Panc1 (cell line): ENCODE measurements at regions not wholly inside any gene's neighbourhood (a gene's known extent, or its start where the extent isn't known, plus 50 kb on each side); places are given as distances from the start of the nearest gene placed in this dataset.

Experiments
- ATAC-seq: fragments of 200-7000 bp; cut with Tn5 transposase; 2 replicates; pipeline ENCODE4 v1.9.1; 2020; ENCODE audit warnings: mild to moderate bottlenecking, moderate library complexity
- BruUV-seq: library from RNA; stranded (reverse); fragments of 400-500 nt; replicated peaks from 2 replicates; lab custom pipeline; 2021; lab: Mats Ljungman, UMichigan
- CTCF ChIA-PET: fragments of 300-600 bp; sonication (Branson Sonifier 250); formaldehyde crosslinking; loops from one replicate; lab custom pipeline; 2022; ENCODE audit warnings: antibody characterized with exemption; lab: Charles Lee
- POLR2A ChIA-PET: fragments of 300-600 bp; sonication (Branson Sonifier 250); formaldehyde crosslinking; loops from one replicate; lab custom pipeline; 2022; ENCODE audit warnings: antibody characterized with exemption; lab: Charles Lee
- DNase-seq: peaks from one replicate; pipeline ENCODE4 v3.0.0-alpha.2; 2010; ENCODE audit warnings: low read depth, low spot score
- H3K27ac ChIP-seq: 2 replicates; pipeline ENCODE4 v1.5.1; 2011; ENCODE audit warnings: mild to moderate bottlenecking, low read length, inconsistent platforms
- H3K27me3 ChIP-seq: fragments of 200-500 bp; sonication (Bioruptor generic); 2 replicates; pipeline ENCODE4 v1.6.0; 2014; ENCODE audit warnings: low read length, inconsistent platforms; ENCODE audit not compliant: control insufficient read depth, insufficient read depth
- H3K36me3 ChIP-seq: fragments of 200-500 bp; sonication (Bioruptor generic); 2 replicates; pipeline ENCODE4 v1.5.1; 2014; ENCODE audit warnings: inconsistent platforms, mild to moderate bottlenecking, low read length, moderate library complexity; ENCODE audit not compliant: control insufficient read depth, insufficient read depth
- H3K4me1 ChIP-seq: 2 replicates; pipeline ENCODE4 v1.5.1; 2011; ENCODE audit warnings: inconsistent platforms, mild to moderate bottlenecking, low read length, moderate library complexity; ENCODE audit not compliant: control insufficient read depth, insufficient read depth
- H3K4me3 ChIP-seq, 2 experiments: 2 replicates each; pipeline ENCODE4 v1.5.1; 2011 to 2012; ENCODE audit warnings: low read depth in 2 of 2, low read length in 2 of 2, mild to moderate bottlenecking in 2 of 2, inconsistent platforms in 1 of 2, moderate library complexity in 1 of 2
- H3K9me3 ChIP-seq: fragments of 200-500 bp; sonication (Bioruptor generic); 2 replicates; pipeline ENCODE4 v1.5.1; 2014; ENCODE audit warnings: low read depth, mild to moderate bottlenecking, inconsistent platforms, low read length, moderate library complexity; ENCODE audit not compliant: control insufficient read depth, insufficient read depth
- CTCF ChIP-seq: fragments of 450-650 bp; IDR thresholded peaks from 2 replicates; pipeline ENCODE4 v1.5.1; 2017; ENCODE audit warnings: mild to moderate bottlenecking
- POLR2AphosphoS5 ChIP-seq: IDR thresholded peaks from 2 replicates; pipeline ENCODE4 v1.6.1; 2012; ENCODE audit warnings: mild to moderate bottlenecking, low read depth, low read length, moderate library complexity
- REST ChIP-seq, 2 experiments: IDR thresholded peaks; 2 replicates each; pipeline ENCODE4 v1.6.1; 2011 to 2012; ENCODE audit warnings: low read depth in 2 of 2, control low read depth in 1 of 2, low read length in 1 of 2, mild to moderate bottlenecking in 1 of 2, moderate library complexity in 1 of 2; ENCODE audit not compliant: insufficient read depth in 1 of 2
- SIN3A ChIP-seq: IDR thresholded peaks from 2 replicates; pipeline ENCODE4 v1.6.1; 2012; ENCODE audit warnings: low read depth, mild to moderate bottlenecking, low read length, moderate library complexity, borderline replicate concordance; ENCODE audit not compliant: insufficient read depth
- TCF7L2 ChIP-seq: IDR thresholded peaks from 2 replicates; pipeline ENCODE4 v1.6.1; 2011; ENCODE audit warnings: mild to moderate bottlenecking, low read depth, low read length, inconsistent platforms
- in situ Hi-C: cut with HindIII; loops from 2 replicates; pipeline ENCODE4 v1.10.0; 2016; ENCODE audit warnings: low sequenced_read_pairs, low pct_unique_long_range_greater_than_20kb
- intact Hi-C: fragments of 100-400 bp; cut with micrococcal nuclease; formaldehyde crosslinking; loops from one replicate; pipeline ENCODE4 v1.10.0; 2022; ENCODE audit not compliant: unreplicated experiment

DNA sequence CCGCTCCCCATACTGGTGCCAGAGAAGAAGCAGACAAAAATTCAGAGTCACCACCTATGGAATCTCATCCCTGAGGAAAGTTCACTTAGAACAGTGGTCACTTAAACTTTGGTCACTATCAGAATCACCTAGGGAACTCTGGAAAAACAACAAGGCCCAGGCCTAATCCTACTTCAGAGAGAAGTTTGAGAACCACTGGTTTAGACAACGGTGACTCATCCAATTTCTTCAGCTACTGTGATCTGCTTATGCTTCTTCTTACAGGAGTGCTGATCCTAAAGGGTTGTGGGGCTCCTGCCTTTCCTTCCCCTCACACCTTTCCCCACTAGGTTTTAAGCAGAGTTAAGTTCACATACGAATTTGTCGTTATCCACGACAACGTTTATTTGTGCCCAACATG lies 194.7 kb upstream of the KLF4 start:
- in situ Hi-C loops, result no loop called here
- ATAC-seq (no peak), DNase-seq (no peak)
- Histone ChIP-seq H3K4me3 (no peak overlapping the region), H3K36me3 (no peaks in the 10 kb centered on the region), H3K4me1 (no peaks in the 10 kb centered on the region), H3K27ac (no peak overlapping the region), H3K9me3 (no peaks in the 10 kb centered on the region), H3K27me3 (no peaks in the 10 kb centered on the region)
- ChIA-PET POLR2A (no interaction called here), CTCF (no interaction called here)
- BruUV-seq, result no TSS peak
- TF ChIP-seq POLR2AphosphoS5 (no peak), SIN3A (no peak), REST (IDR thresholded peaks at IDR 0.05; ENCODE audit: insufficient read depth in 1 of 2, low read depth in 2 of 2, low read length in 1 of 2) (no peak), TCF7L2 (no peak), CTCF (no peak)
- intact Hi-C loops, result no loop called here

- no peak for ATAC-seq
- DNase-seq, result no peak
- no peaks in the 10 kb centered on the region for H3K36me3 ChIP-seq
- ChIA-PET CTCF (no interaction called here), POLR2A (no interaction called here)
- no TSS peak for BruUV-seq
- intact Hi-C loops, result no loop called here
- H3K9me3 ChIP-seq, result no peaks in the 10 kb centered on the region
- H3K27me3 ChIP-seq, result no peaks in the 10 kb centered on the region
- H3K4me1 ChIP-seq, result no peaks in the 10 kb centered on the region
- no peak overlapping the region for H3K27ac ChIP-seq
- in situ Hi-C loops, result no loop called here
- TF ChIP-seq CTCF, result no peak
- TF ChIP-seq TCF7L2, result no peak
- no peak for TF ChIP-seq POLR2AphosphoS5
- no peak for TF ChIP-seq SIN3A
- TF ChIP-seq REST (IDR thresholded peaks at IDR 0.05; ENCODE audit: insufficient read depth in 1 of 2, low read depth in 2 of 2, low read length in 1 of 2), result no peak
- no peak overlapping the region for H3K4me3 ChIP-seq
Observed at GRCh38 chr9:107683566-107683965, 194.0 kb upstream of the KLF4 start.
